ENCODE measurements at regions not wholly inside any gene's neighbourhood (a gene's known extent, or its start where the extent isn't known, plus 50 kb on each side); places are given as distances from the start of the nearest gene placed in this dataset.
"Not testable (repeated sequence)": the region's sequence is repeated elsewhere in the genome, so short reads cannot be mapped to it uniquely, and the experiment has no call there.

DNA sequence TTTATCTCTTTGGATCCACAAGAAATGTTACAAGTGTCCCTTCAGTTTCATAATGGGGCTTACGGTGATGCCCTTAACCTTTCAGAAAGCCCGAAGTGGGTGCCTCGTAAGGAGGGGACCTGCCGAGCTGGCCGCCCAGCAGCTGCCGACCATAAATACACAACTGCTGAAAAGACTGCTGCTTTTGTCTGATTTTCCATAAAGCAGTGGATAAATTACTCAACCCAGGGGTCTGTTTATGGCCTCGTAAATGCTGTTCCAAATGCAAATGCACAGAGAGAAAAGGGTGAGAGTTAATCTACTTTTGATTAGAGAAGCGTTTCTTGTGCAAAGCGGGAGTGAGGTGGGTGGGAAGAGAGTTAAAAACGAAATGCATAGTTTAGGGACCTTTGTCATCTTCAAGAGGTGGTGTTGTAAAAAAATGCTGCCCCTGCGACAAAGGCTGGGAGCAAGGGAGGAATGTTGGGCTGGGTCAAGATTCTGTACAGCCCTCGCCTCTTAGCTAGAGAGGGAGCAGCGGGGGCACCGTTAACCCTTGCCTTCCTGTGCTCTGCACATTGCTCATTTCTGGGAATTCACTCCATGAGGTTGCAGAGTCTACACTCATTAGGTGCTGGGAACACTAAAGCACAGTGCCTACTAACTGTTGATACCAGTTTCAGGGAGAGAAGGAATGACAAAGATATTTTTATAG, 112.0 kb upstream of the MTHFD1L start:
- POLR2A ChIA-PET, result no interaction called here
- no TSS peak for BruUV-seq (replicated peaks)

DNA sequence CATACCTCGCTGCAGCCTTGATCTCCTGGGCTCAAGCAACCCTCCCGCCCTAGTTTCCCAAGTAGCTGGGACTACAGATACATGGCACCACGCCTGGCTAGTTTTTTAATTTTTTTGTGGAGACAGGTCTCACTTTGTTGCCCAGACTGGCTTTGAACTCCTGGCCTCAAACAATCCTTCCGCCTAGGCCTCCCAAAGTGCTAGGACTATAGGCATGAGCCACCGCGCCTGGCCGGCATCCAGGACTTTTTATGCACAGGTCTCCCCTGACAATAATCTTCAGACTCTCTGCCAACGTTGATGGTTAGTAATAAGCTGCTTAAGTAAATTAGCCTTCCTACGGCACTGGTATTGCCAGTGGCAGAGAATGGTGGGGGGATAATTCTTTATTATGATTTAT, 110.5 kb upstream of the MTHFD1L start:
- intact Hi-C loops (cut with micrococcal nuclease), result no loop called here
- no TSS peak for BruUV-seq (replicated peaks)
- Mint-ChIP-seq H3K4me3 (ENCODE audit: unreplicated experiment) (no peak overlapping the region), H3K9me3 (ENCODE audit: unreplicated experiment) (no peaks in the 10 kb centered on the region), H3K4me1 (ENCODE audit: insufficient read depth, unreplicated experiment) (no peaks in the 10 kb centered on the region), H3K36me3 (ENCODE audit: insufficient read depth, unreplicated experiment) (no peaks in the 10 kb centered on the region), H3K27ac (ENCODE audit: low read depth, unreplicated experiment) (no peak overlapping the region), H3K27me3 (ENCODE audit: insufficient read depth, unreplicated experiment) (no peaks in the 10 kb centered on the region)
- ChIA-PET POLR2A (no interaction called here), CTCF (no interaction called here)
- DNase-seq (ENCODE audit: unreplicated experiment), result no peak
- TF ChIP-seq, protein P1, sequence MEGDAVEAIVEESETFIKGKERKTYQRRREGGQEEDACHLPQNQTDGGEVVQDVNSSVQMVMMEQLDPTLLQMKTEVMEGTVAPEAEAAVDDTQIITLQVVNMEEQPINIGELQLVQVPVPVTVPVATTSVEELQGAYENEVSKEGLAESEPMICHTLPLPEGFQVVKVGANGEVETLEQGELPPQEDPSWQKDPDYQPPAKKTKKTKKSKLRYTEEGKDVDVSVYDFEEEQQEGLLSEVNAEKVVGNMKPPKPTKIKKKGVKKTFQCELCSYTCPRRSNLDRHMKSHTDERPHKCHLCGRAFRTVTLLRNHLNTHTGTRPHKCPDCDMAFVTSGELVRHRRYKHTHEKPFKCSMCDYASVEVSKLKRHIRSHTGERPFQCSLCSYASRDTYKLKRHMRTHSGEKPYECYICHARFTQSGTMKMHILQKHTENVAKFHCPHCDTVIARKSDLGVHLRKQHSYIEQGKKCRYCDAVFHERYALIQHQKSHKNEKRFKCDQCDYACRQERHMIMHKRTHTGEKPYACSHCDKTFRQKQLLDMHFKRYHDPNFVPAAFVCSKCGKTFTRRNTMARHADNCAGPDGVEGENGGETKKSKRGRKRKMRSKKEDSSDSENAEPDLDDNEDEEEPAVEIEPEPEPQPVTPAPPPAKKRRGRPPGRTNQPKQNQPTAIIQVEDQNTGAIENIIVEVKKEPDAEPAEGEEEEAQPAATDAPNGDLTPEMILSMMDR (IDR thresholded peaks at IDR 0.05; ENCODE audit: unreplicated experiment), result no peak

More for the DNA sequence above, 112.0 kb upstream of the MTHFD1L start:
- Mint-ChIP-seq H3K9me3 (ENCODE audit: unreplicated experiment) (no peaks in the 10 kb centered on the region), H3K4me1 (ENCODE audit: insufficient read depth, unreplicated experiment) (no peaks in the 10 kb centered on the region), H3K36me3 (ENCODE audit: insufficient read depth, unreplicated experiment) (no peaks in the 10 kb centered on the region), H3K27ac (ENCODE audit: low read depth, unreplicated experiment) (no peak overlapping the region), H3K4me3 (ENCODE audit: unreplicated experiment) (no peak overlapping the region), H3K27me3 (ENCODE audit: insufficient read depth, unreplicated experiment) (no peaks in the 10 kb centered on the region)
- intact Hi-C loops (cut with micrococcal nuclease), result no loop called here
- no peak for DNase-seq (ENCODE audit: unreplicated experiment)
- CTCF ChIA-PET, result no interaction called here
- TF ChIP-seq, protein P1 (IDR thresholded peaks at IDR 0.05; ENCODE audit: unreplicated experiment), result no peak

DNA sequence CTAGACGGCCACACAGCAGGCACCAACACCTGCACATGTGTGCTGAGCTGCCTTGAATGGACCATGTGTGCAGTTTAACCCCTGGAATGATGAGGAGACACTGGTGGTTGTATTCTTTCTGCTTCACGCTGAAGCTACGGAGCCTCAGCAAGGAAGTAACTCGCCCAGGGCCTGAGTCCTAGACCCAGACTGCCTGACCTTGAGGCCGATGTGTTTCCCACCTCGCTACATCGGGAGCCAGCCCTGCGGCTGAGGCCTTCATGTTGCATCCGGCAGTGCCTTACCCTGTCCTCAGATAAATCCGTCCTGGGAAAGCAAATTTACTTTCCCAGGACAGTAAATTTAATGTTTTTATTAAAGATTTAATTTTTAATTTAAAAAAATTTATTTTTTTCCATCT, 110.0 kb upstream of the MTHFD1L start:
- H3K4me3 Mint-ChIP-seq (ENCODE audit: unreplicated experiment), result no peak overlapping the region
- no peaks in the 10 kb centered on the region for H3K9me3 Mint-ChIP-seq (ENCODE audit: unreplicated experiment)
- ChIA-PET CTCF (interaction anchor here (0.7 kb wide), 1 partner anchor 9 kb away, joined by 3 read pairs; no protein-coding TSS in a partner anchor), POLR2A (no interaction called here)
- TF ChIP-seq, protein P1 (IDR thresholded peaks at IDR 0.05; ENCODE audit: unreplicated experiment), result no peak
- intact Hi-C loops (cut with micrococcal nuclease), result no loop called here
- no peaks in the 10 kb centered on the region for H3K4me1 Mint-ChIP-seq (ENCODE audit: insufficient read depth, unreplicated experiment)
- H3K36me3 Mint-ChIP-seq (ENCODE audit: insufficient read depth, unreplicated experiment), result no peaks in the 10 kb centered on the region
- DNase-seq (ENCODE audit: unreplicated experiment), result no peak
- H3K27ac Mint-ChIP-seq (ENCODE audit: low read depth, unreplicated experiment), result no peak overlapping the region
- no peaks in the 10 kb centered on the region for H3K27me3 Mint-ChIP-seq (ENCODE audit: insufficient read depth, unreplicated experiment)
- BruUV-seq (replicated peaks), result no TSS peak

DNA sequence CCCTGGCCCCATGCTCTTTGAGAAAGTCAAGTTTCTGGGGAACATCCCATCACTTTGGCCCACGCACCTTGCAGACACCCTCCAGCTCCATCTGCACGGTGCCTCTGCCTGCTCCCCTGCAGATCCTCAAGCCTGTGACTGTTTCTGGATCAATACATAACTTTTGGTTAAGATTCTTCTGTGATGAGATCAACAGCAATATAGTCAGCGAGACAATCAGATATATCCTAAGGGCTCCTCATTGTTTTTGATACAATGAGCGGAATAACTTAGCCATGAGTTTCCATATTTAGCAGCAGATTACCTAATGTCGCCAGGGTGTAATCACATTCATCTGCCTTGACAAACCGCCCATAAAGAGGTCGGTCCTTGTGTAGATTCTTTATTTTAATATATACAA, 109.3 kb upstream of the MTHFD1L start:
- ChIA-PET POLR2A (no interaction called here), CTCF (interaction anchor here (0.7 kb wide), 1 partner anchor 8 kb away, joined by 3 read pairs; no protein-coding TSS in a partner anchor)
- Mint-ChIP-seq H3K4me1 (ENCODE audit: insufficient read depth, unreplicated experiment) (no peaks in the 10 kb centered on the region), H3K27ac (ENCODE audit: low read depth, unreplicated experiment) (no peak overlapping the region), H3K27me3 (ENCODE audit: insufficient read depth, unreplicated experiment) (no peaks in the 10 kb centered on the region), H3K9me3 (ENCODE audit: unreplicated experiment) (no peaks in the 10 kb centered on the region), H3K4me3 (ENCODE audit: unreplicated experiment) (no peak overlapping the region), H3K36me3 (ENCODE audit: insufficient read depth, unreplicated experiment) (no peaks in the 10 kb centered on the region)
- no TSS peak for BruUV-seq (replicated peaks)
- intact Hi-C loops (cut with micrococcal nuclease), result no loop called here
- no peak for DNase-seq (ENCODE audit: unreplicated experiment)
- TF ChIP-seq, protein P1 (IDR thresholded peaks at IDR 0.05; ENCODE audit: unreplicated experiment), result no peak

DNA sequence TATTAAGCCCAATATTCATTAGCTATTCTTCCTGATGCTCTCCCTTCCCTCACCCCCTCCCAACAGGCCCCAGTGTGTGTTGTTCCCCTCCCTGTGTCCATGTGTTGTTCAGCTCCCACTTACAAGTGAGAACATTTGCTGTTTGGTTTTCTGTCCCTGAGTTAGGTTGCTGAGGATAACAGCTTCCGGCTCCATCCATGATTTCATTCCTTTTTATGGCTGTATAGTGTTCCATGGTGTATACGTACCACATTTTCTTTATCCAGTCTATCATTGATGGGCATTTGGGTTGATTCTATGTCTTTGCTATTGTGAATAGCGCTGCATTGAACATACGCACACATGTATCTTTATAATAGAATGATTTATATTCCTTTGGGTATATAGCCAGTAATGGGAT, 107.7 kb upstream of the MTHFD1L start:
- CTCF ChIA-PET; POLR2A ChIA-PET; H3K27me3 Mint-ChIP-seq (ENCODE audit: insufficient read depth, unreplicated experiment); H3K4me3 Mint-ChIP-seq (ENCODE audit: unreplicated experiment); H3K4me1 Mint-ChIP-seq (ENCODE audit: insufficient read depth, unreplicated experiment); H3K9me3 Mint-ChIP-seq (ENCODE audit: unreplicated experiment); H3K36me3 Mint-ChIP-seq (ENCODE audit: insufficient read depth, unreplicated experiment); DNase-seq (ENCODE audit: unreplicated experiment); intact Hi-C loops (cut with micrococcal nuclease); BruUV-seq (replicated peaks); H3K27ac Mint-ChIP-seq (ENCODE audit: low read depth, unreplicated experiment): not testable (repeated sequence)
